ENCODE measurements at regions not wholly inside any gene's neighbourhood (a gene's known extent, or its start where the extent isn't known, plus 50 kb on each side); places are given as distances from the start of the nearest gene placed in this dataset.

- H3K36me3 ChIP-seq (ENCODE audit: control insufficient read depth, insufficient read depth, low read length), result no peaks in the 10 kb centered on the region
- no peak overlapping the region for H3K4me3 ChIP-seq (replicated peaks; ENCODE audit: low read depth, low read length)
- TF ChIP-seq CTCF (IDR thresholded peaks at IDR 0.05; ENCODE audit: insufficient read depth, low read length, poor library complexity, severe bottlenecking), result no peak
- no peaks in the 10 kb centered on the region for H3K27me3 ChIP-seq (replicated peaks; ENCODE audit: control insufficient read depth, insufficient read depth, low read length)
- DNase-seq (ENCODE audit: extremely low read depth, insufficient read length), result no peak
These were observed 1339.5 kb upstream of the AGA start for GRCh38 chr4:178781779-178782178.

- TF ChIP-seq CTCF (IDR thresholded peaks at IDR 0.05; ENCODE audit: insufficient read depth, low read length, poor library complexity, severe bottlenecking), result no peak
- no peaks in the 10 kb centered on the region for H3K27me3 ChIP-seq (replicated peaks; ENCODE audit: control insufficient read depth, insufficient read depth, low read length)
- no peak for DNase-seq (ENCODE audit: extremely low read depth, insufficient read length)
These were observed 1342.3 kb upstream of the AGA start for GRCh38 chr4:178784491-178784890.

GRCh38 chr4:178789279-178789678 is 1347.0 kb upstream of the AGA start:
- Histone ChIP-seq H3K27me3 (replicated peaks; ENCODE audit: control insufficient read depth, insufficient read depth, low read length) (no peaks in the 10 kb centered on the region), H3K36me3 (ENCODE audit: control insufficient read depth, insufficient read depth, low read length) (no peaks in the 10 kb centered on the region), H3K4me3 (replicated peaks; ENCODE audit: low read depth, low read length) (no peak overlapping the region)
- no peak for TF ChIP-seq CTCF (IDR thresholded peaks at IDR 0.05; ENCODE audit: insufficient read depth, low read length, poor library complexity, severe bottlenecking)
- no peak for DNase-seq (ENCODE audit: extremely low read depth, insufficient read length)

More at GRCh38 chr4:178784491-178784890, 1342.3 kb upstream of the AGA start:
- Histone ChIP-seq H3K36me3 (ENCODE audit: control insufficient read depth, insufficient read depth, low read length) (no peaks in the 10 kb centered on the region), H3K4me3 (replicated peaks; ENCODE audit: low read depth, low read length) (no peak overlapping the region)

GRCh38 chr4:178799204-178799603 is 1357.0 kb upstream of the AGA start:
- Histone ChIP-seq H3K27me3 (replicated peaks; ENCODE audit: control insufficient read depth, insufficient read depth, low read length) (no peaks in the 10 kb centered on the region), H3K4me3 (replicated peaks; ENCODE audit: low read depth, low read length) (no peak overlapping the region), H3K36me3 (ENCODE audit: control insufficient read depth, insufficient read depth, low read length) (no peaks in the 10 kb centered on the region)
- no peak for DNase-seq (ENCODE audit: extremely low read depth, insufficient read length)
- TF ChIP-seq CTCF (IDR thresholded peaks at IDR 0.05; ENCODE audit: insufficient read depth, low read length, poor library complexity, severe bottlenecking), result no peak

- no peaks in the 10 kb centered on the region for H3K36me3 ChIP-seq (ENCODE audit: control insufficient read depth, insufficient read depth, low read length)
- no peak for TF ChIP-seq CTCF (IDR thresholded peaks at IDR 0.05; ENCODE audit: insufficient read depth, low read length, poor library complexity, severe bottlenecking)
- DNase-seq (ENCODE audit: extremely low read depth, insufficient read length), result no peak
- no peaks in the 10 kb centered on the region for H3K27me3 ChIP-seq (replicated peaks; ENCODE audit: control insufficient read depth, insufficient read depth, low read length)
- H3K4me3 ChIP-seq (replicated peaks; ENCODE audit: low read depth, low read length), result no peak overlapping the region
These were observed 1365.9 kb upstream of the AGA start for GRCh38 chr4:178808106-178808505.

GRCh38 chr4:178809921-178810320 is 1367.7 kb upstream of the AGA start:
- Histone ChIP-seq H3K27me3 (replicated peaks; ENCODE audit: control insufficient read depth, insufficient read depth, low read length) (no peaks in the 10 kb centered on the region), H3K4me3 (replicated peaks; ENCODE audit: low read depth, low read length) (no peak overlapping the region), H3K36me3 (ENCODE audit: control insufficient read depth, insufficient read depth, low read length) (no peaks in the 10 kb centered on the region)
- DNase-seq (ENCODE audit: extremely low read depth, insufficient read length), result no peak
- no peak for TF ChIP-seq CTCF (IDR thresholded peaks at IDR 0.05; ENCODE audit: insufficient read depth, low read length, poor library complexity, severe bottlenecking)
